H9 (cell line): ENCODE measurements at regions not wholly inside any gene's neighbourhood (a gene's known extent, or its start where the extent isn't known, plus 50 kb on each side); places are given as distances from the start of the nearest gene placed in this dataset.

Experiments
- DNase-seq: peaks from one replicate; pipeline ENCODE4 v3.0.0-alpha.2; 2017
- H2AFZ ChIP-seq: one replicate; pipeline ENCODE4 v1.6.1; 2013; ENCODE audit warnings: mild to moderate bottlenecking, low read length, control low read depth, moderate library complexity
- H2AK5ac ChIP-seq: 2 replicates; pipeline ENCODE4 v1.6.1; 2013; ENCODE audit warnings: low read length, control low read depth, mixed read lengths; ENCODE audit not compliant: insufficient read length
- H2BK120ac ChIP-seq: one replicate; pipeline ENCODE4 v1.6.1; 2013; ENCODE audit warnings: low read depth, mild to moderate bottlenecking, low read length, control low read depth, inconsistent platforms; ENCODE audit not compliant: poor library complexity, severe bottlenecking
- H2BK12ac ChIP-seq: 2 replicates; pipeline ENCODE4 v1.6.1; 2013; ENCODE audit warnings: low read length, control low read depth, mixed read lengths, low read depth; ENCODE audit not compliant: insufficient read length
- H2BK15ac ChIP-seq: 2 replicates; pipeline ENCODE4 v1.6.1; 2013; ENCODE audit warnings: low read depth, low read length, control low read depth
- H2BK20ac ChIP-seq: one replicate; pipeline ENCODE4 v1.6.1; 2013; ENCODE audit warnings: low read depth, mild to moderate bottlenecking, low read length, control low read depth, inconsistent platforms; ENCODE audit not compliant: poor library complexity, severe bottlenecking
- H2BK5ac ChIP-seq: 2 replicates; pipeline ENCODE4 v1.6.1; 2013; ENCODE audit warnings: low read length, control low read depth, mixed read lengths; ENCODE audit not compliant: insufficient read length
- H3K14ac ChIP-seq: 2 replicates; pipeline ENCODE4 v1.6.1; 2013; ENCODE audit warnings: low read length, control low read depth; ENCODE audit not compliant: insufficient read depth
- H3K18ac ChIP-seq: 2 replicates; pipeline ENCODE4 v1.6.1; 2013; ENCODE audit warnings: low read depth, mild to moderate bottlenecking, mixed read lengths, low read length, control low read depth; ENCODE audit not compliant: insufficient read length
- H3K23ac ChIP-seq: 2 replicates; pipeline ENCODE4 v1.6.1; 2013; ENCODE audit warnings: low read length, control low read depth, mixed read lengths, low read depth; ENCODE audit not compliant: insufficient read length
- H3K23me2 ChIP-seq: 2 replicates; pipeline ENCODE4 v1.6.1; 2013; ENCODE audit warnings: low read depth, mild to moderate bottlenecking, mixed read lengths, low read length, control low read depth; ENCODE audit not compliant: insufficient read length, poor library complexity, severe bottlenecking
- H3K27ac ChIP-seq: 2 replicates; pipeline ENCODE4 v1.5.1; 2013; ENCODE audit warnings: low read length, control low read depth, mixed read lengths, low read depth; ENCODE audit not compliant: insufficient read length
- H3K27me3 ChIP-seq: 2 replicates; pipeline ENCODE4 v1.6.1; 2013; ENCODE audit warnings: low read length, control low read depth, inconsistent platforms; ENCODE audit not compliant: insufficient read depth
- H3K4ac ChIP-seq: 2 replicates; pipeline ENCODE4 v1.6.1; 2013; ENCODE audit warnings: low read depth, mild to moderate bottlenecking, control low read depth, inconsistent platforms, low read length, moderate library complexity
- H3K4me1 ChIP-seq: 2 replicates; pipeline ENCODE4 v1.6.1; 2013; ENCODE audit warnings: low read length, control low read depth, inconsistent platforms; ENCODE audit not compliant: insufficient read depth
- H3K4me2 ChIP-seq: 2 replicates; pipeline ENCODE4 v1.6.1; 2013; ENCODE audit warnings: low read length, control low read depth, mixed read lengths; ENCODE audit not compliant: insufficient read length, insufficient read depth
- H3K56ac ChIP-seq: 2 replicates; pipeline ENCODE4 v1.6.1; 2013; ENCODE audit warnings: low read depth, mild to moderate bottlenecking, mixed read lengths, low read length, control low read depth; ENCODE audit not compliant: insufficient read length
- H3K79me1 ChIP-seq: 2 replicates; pipeline ENCODE4 v1.6.1; 2013; ENCODE audit warnings: low read depth, mild to moderate bottlenecking, moderate library complexity, low read length, control low read depth, inconsistent platforms; ENCODE audit not compliant: insufficient read depth, poor library complexity, severe bottlenecking
- H3K79me2 ChIP-seq: 2 replicates; pipeline ENCODE4 v1.6.1; 2013; ENCODE audit warnings: low read length, control low read depth, inconsistent platforms; ENCODE audit not compliant: insufficient read depth
- H3K9ac ChIP-seq: 2 replicates; pipeline ENCODE4 v1.6.1; 2013; ENCODE audit warnings: low read length, control low read depth, mixed read lengths; ENCODE audit not compliant: insufficient read length; ENCODE audit errors: extremely low read depth
- H3K9me3 ChIP-seq: one replicate; pipeline ENCODE4 v1.6.1; 2013; ENCODE audit warnings: low read depth, low read length, inconsistent platforms; ENCODE audit not compliant: control insufficient read depth
- H3T11ph ChIP-seq: one replicate; pipeline ENCODE4 v1.6.1; 2013; ENCODE audit warnings: mild to moderate bottlenecking, low read length, control low read depth, inconsistent platforms
- H4K20me1 ChIP-seq: one replicate; pipeline ENCODE4 v1.6.1; 2013; ENCODE audit not compliant: control insufficient read depth, insufficient read length, insufficient read depth
- H4K5ac ChIP-seq: 2 replicates; pipeline ENCODE4 v1.6.1; 2013; ENCODE audit warnings: low read depth, mild to moderate bottlenecking, mixed read lengths, low read length, control low read depth; ENCODE audit not compliant: insufficient read length
- H4K8ac ChIP-seq: replicated peaks from 2 replicates; pipeline ENCODE4 v1.6.1; 2013; ENCODE audit warnings: low read length, control low read depth, mixed read lengths, low read depth; ENCODE audit not compliant: insufficient read length
- H4K91ac ChIP-seq: 2 replicates; pipeline ENCODE4 v1.6.1; 2013; ENCODE audit warnings: low read depth, mild to moderate bottlenecking, moderate library complexity, mixed read lengths, low read length, control low read depth; ENCODE audit not compliant: insufficient read length
- H3K27ac Mint-ChIP-seq, 3 experiments: 2 replicates in 2 of 3; 3 replicates in 1 of 3; pipeline ENCODE4 v1.8.0; 2020 to 2021; ENCODE audit warnings: mixed read lengths in 3 of 3, mild to moderate bottlenecking in 1 of 3, moderate library complexity in 1 of 3
- H3K27me3 Mint-ChIP-seq: 2 replicates; pipeline ENCODE4 v1.8.0; 2021; ENCODE audit warnings: low read depth, mild to moderate bottlenecking, moderate library complexity, mixed read lengths
- H3K36me3 Mint-ChIP-seq, 3 experiments: 2 replicates in 2 of 3; 3 replicates in 1 of 3; pipeline ENCODE4 v1.8.0; 2020 to 2021; ENCODE audit warnings: low read depth in 3 of 3, mixed read lengths in 3 of 3; ENCODE audit not compliant: insufficient read depth in 1 of 3
- H3K4me1 Mint-ChIP-seq, 2 experiments: 2 replicates each; pipeline ENCODE4 v1.8.0; 2020; ENCODE audit warnings: mixed read lengths in 2 of 2
- H3K4me3 Mint-ChIP-seq, 2 experiments: 2 replicates in 1 of 2; 3 replicates in 1 of 2; pipeline ENCODE4 v1.8.0; 2020 to 2021; ENCODE audit warnings: mild to moderate bottlenecking in 2 of 2, mixed read lengths in 2 of 2, moderate library complexity in 1 of 2
- H3K9me3 Mint-ChIP-seq, 2 experiments: 2 replicates in 1 of 2; 3 replicates in 1 of 2; pipeline ENCODE4 v1.8.0; 2020; ENCODE audit warnings: mild to moderate bottlenecking in 2 of 2, mixed read lengths in 2 of 2, moderate library complexity in 1 of 2
- TF ChIP-seq, protein P1 (sequence below): fragments of 200-600 bp; sonication (generic); conservative IDR thresholded peaks from 3 replicates; pipeline ENCODE4 v1.8.0; 2021; ENCODE audit warnings: antibody characterized with exemption, mild to moderate bottlenecking

GRCh38 chr3:181267312-181267711 lies 277.8 kb upstream of the DNAJC19 start:
- no peak overlapping the region for H3K56ac ChIP-seq

More at GRCh38 chr3:181267312-181267711, 277.8 kb upstream of the DNAJC19 start:
- Mint-ChIP-seq H3K36me3 (no peaks in the 10 kb centered on the region), H3K4me3 (no peak overlapping the region), H3K27ac (no peak overlapping the region), H3K9me3 (no peaks in the 10 kb centered on the region), H3K27me3 (no peaks in the 10 kb centered on the region), H3K4me1 (no peaks in the 10 kb centered on the region)
- no peak overlapping the region for H2BK120ac ChIP-seq
- no peaks in the 10 kb centered on the region for H3K4me1 ChIP-seq
- no peak overlapping the region for H3K9ac ChIP-seq
- H4K5ac ChIP-seq: no peak overlapping the region
- H3K79me1 ChIP-seq: no peaks in the 10 kb centered on the region
- no peak overlapping the region for H2AK5ac ChIP-seq
- H3K18ac ChIP-seq: no peak overlapping the region
- no peaks in the 10 kb centered on the region for H3K27me3 ChIP-seq
- no peaks in the 10 kb centered on the region for H3K23me2 ChIP-seq
- H3K4ac ChIP-seq: no peak overlapping the region
- no peak overlapping the region for H3K14ac ChIP-seq
- no peak for DNase-seq
- H2BK15ac ChIP-seq: no peak overlapping the region
- no peak overlapping the region for H2BK5ac ChIP-seq
- no peaks in the 10 kb centered on the region for H3K9me3 ChIP-seq
- H3T11ph ChIP-seq: no peak overlapping the region
- H2AFZ ChIP-seq: no peak overlapping the region
- H4K8ac ChIP-seq: no peak overlapping the region
- H3K79me2 ChIP-seq: no peaks in the 10 kb centered on the region
- no peak overlapping the region for H2BK12ac ChIP-seq
- no peaks in the 10 kb centered on the region for H4K20me1 ChIP-seq
- no peak overlapping the region for H3K4me2 ChIP-seq
- H4K91ac ChIP-seq: no peak overlapping the region
- no peak overlapping the region for H3K27ac ChIP-seq
- H2BK20ac ChIP-seq: no peak overlapping the region
- H3K23ac ChIP-seq: no peak overlapping the region
- TF ChIP-seq, protein P1, sequence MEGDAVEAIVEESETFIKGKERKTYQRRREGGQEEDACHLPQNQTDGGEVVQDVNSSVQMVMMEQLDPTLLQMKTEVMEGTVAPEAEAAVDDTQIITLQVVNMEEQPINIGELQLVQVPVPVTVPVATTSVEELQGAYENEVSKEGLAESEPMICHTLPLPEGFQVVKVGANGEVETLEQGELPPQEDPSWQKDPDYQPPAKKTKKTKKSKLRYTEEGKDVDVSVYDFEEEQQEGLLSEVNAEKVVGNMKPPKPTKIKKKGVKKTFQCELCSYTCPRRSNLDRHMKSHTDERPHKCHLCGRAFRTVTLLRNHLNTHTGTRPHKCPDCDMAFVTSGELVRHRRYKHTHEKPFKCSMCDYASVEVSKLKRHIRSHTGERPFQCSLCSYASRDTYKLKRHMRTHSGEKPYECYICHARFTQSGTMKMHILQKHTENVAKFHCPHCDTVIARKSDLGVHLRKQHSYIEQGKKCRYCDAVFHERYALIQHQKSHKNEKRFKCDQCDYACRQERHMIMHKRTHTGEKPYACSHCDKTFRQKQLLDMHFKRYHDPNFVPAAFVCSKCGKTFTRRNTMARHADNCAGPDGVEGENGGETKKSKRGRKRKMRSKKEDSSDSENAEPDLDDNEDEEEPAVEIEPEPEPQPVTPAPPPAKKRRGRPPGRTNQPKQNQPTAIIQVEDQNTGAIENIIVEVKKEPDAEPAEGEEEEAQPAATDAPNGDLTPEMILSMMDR: no peak
